ENCODE measurements at regions not wholly inside any gene's neighbourhood (a gene's known extent, or its start where the extent isn't known, plus 50 kb on each side); places are given as distances from the start of the nearest gene placed in this dataset.
"Not testable (repeated sequence)": the region's sequence is repeated elsewhere in the genome, so short reads cannot be mapped to it uniquely, and the experiment has no call there.

DNA sequence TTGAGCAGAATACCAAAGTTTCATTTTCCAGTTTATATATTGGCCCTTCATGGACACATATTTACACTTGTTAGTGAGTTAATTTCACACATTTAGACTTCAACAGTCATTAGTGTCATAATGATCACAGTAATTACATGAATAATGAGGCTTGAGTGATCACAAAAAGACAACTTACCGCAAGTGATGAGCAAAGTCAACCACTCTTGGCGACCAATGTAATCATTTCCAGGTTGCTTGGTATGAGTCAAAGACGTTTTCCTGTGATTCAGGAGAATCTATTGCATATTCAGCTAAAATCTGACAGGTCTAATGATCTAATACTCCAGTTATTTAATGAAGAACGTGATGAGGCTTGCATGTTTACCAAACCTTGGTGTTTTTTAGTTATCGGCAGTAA lies 407.9 kb upstream of the TENM3 start:
- H3K4me3 ChIP-seq (ENCODE audit: low read depth, low read length), result no peak overlapping the region
- no peaks in the 10 kb centered on the region for H3K27me3 ChIP-seq (ENCODE audit: control insufficient read depth, insufficient read depth, low read length)
- 0 out of 2 replicates have a peak, but pooled peaks cover 5% of the 10 kb centered on the region for H3K4me1 ChIP-seq (ENCODE audit: control insufficient read depth, insufficient read depth, low read length)
- H3K9me3 ChIP-seq (ENCODE audit: control insufficient read depth, insufficient read depth, low read length), result no peaks in the 10 kb centered on the region
- no peak overlapping the region for H3K9ac ChIP-seq (ENCODE audit: low read depth, low read length)
- no peak overlapping the region for H3K27ac ChIP-seq (ENCODE audit: low read depth, low read length)
- H3K36me3 ChIP-seq (ENCODE audit: control insufficient read depth, insufficient read depth, low read length), result no peaks in the 10 kb centered on the region

DNA sequence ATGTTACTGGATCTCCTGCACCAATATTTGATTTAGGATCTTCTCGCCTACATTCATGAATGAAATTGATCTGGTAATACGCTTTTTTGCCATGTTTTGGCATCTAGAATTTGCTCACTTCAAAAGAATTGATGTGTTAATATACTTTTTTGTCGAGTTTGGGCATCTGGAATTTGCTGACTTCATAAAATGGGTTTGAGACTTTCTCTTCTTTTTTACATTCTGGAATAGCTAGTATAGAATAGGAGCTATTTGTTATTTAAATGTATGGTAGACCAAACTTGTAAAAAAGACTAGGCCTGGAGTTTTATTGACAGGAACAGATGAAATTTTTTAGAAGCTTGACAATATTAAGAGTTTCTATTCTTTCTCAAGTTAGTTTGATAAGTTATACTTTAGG lies 404.9 kb upstream of the TENM3 start:
- Histone ChIP-seq H3K27ac (ENCODE audit: low read depth, low read length) (no peak overlapping the region), H3K27me3 (ENCODE audit: control insufficient read depth, insufficient read depth, low read length) (no peaks in the 10 kb centered on the region), H3K4me3 (ENCODE audit: low read depth, low read length) (no peak overlapping the region), H3K36me3 (ENCODE audit: control insufficient read depth, insufficient read depth, low read length) (no peaks in the 10 kb centered on the region), H3K9me3 (ENCODE audit: control insufficient read depth, insufficient read depth, low read length) (no peaks in the 10 kb centered on the region), H3K4me1 (ENCODE audit: control insufficient read depth, insufficient read depth, low read length) (0 out of 2 replicates have a peak, but pooled peaks cover 5% of the 10 kb centered on the region), H3K9ac (ENCODE audit: low read depth, low read length) (no peak overlapping the region)

DNA sequence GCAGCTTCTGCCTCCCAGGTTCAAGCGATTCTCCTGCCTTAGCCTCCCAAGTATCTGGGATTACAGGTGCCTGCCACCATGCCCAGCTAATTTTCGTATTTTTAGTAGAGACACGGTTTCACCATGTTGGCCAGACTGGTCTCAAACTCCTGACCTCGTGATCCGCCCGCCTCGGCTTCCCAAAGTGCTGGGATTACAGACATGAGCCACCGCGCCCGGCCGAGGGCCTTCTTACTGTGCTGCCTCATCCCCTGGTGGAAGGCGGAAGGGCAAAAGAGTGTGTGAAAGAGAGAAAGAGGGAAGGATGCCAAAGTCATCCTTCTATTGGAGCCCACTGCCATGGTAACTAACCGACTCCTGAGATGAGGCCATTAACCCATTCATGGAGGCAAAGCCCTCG lies 399.4 kb upstream of the TENM3 start:
- not testable (repeated sequence) for H3K27ac ChIP-seq (ENCODE audit: low read depth, low read length); H3K9me3 ChIP-seq (ENCODE audit: control insufficient read depth, insufficient read depth, low read length); H3K36me3 ChIP-seq (ENCODE audit: control insufficient read depth, insufficient read depth, low read length); H3K4me3 ChIP-seq (ENCODE audit: low read depth, low read length); H3K4me1 ChIP-seq (ENCODE audit: control insufficient read depth, insufficient read depth, low read length); H3K27me3 ChIP-seq (ENCODE audit: control insufficient read depth, insufficient read depth, low read length); H3K9ac ChIP-seq (ENCODE audit: low read depth, low read length)

DNA sequence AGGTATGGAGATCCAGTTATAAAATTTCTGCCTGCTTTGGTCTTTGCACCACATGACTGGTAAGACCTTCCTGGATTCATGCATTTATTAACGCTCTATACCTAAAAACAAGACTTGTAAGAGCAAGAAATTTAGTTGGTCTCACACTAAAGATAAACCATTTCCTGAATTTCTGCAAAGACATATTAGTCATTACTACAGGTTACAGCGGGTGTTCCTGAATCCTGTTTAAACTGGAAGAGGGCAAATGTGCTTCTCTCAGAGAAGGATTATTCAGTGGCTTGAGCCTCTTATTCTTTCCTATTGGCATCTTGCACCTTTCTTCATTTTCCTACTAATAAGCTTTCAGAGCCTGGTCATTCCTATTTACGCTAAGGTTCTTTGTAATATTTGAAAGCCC lies 397.6 kb upstream of the TENM3 start:
- Histone ChIP-seq H3K36me3 (ENCODE audit: control insufficient read depth, insufficient read depth, low read length) (no peaks in the 10 kb centered on the region), H3K27me3 (ENCODE audit: control insufficient read depth, insufficient read depth, low read length) (no peaks in the 10 kb centered on the region), H3K9me3 (ENCODE audit: control insufficient read depth, insufficient read depth, low read length) (no peaks in the 10 kb centered on the region), H3K4me3 (ENCODE audit: low read depth, low read length) (no peak overlapping the region), H3K4me1 (ENCODE audit: control insufficient read depth, insufficient read depth, low read length) (no peaks in the 10 kb centered on the region), H3K9ac (ENCODE audit: low read depth, low read length) (no peak overlapping the region), H3K27ac (ENCODE audit: low read depth, low read length) (no peak overlapping the region)

DNA sequence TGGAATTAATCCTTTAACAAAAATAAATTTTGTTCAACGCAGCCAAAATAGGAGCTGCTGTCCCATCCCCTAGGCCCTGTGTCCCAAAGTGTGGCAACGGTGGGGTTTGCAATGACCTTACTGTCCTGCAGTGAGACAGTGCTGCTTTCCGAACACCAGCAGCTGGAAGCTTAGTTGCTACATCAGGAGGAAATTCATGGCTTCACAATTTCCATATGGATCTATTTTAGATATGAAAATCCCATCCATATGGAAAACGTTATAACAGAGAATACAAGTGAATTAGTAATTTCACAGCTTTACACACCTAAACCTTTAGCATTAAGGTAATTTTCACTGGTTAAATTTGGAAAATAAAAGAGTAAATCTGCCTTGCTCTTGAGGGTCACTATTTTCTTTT lies 396.3 kb upstream of the TENM3 start:
- Histone ChIP-seq H3K9me3 (ENCODE audit: control insufficient read depth, insufficient read depth, low read length) (no peaks in the 10 kb centered on the region), H3K9ac (ENCODE audit: low read depth, low read length) (no peak overlapping the region), H3K4me1 (ENCODE audit: control insufficient read depth, insufficient read depth, low read length) (no peaks in the 10 kb centered on the region), H3K4me3 (ENCODE audit: low read depth, low read length) (no peak overlapping the region), H3K27me3 (ENCODE audit: control insufficient read depth, insufficient read depth, low read length) (no peaks in the 10 kb centered on the region), H3K36me3 (ENCODE audit: control insufficient read depth, insufficient read depth, low read length) (no peaks in the 10 kb centered on the region), H3K27ac (ENCODE audit: low read depth, low read length) (no peak overlapping the region)

DNA sequence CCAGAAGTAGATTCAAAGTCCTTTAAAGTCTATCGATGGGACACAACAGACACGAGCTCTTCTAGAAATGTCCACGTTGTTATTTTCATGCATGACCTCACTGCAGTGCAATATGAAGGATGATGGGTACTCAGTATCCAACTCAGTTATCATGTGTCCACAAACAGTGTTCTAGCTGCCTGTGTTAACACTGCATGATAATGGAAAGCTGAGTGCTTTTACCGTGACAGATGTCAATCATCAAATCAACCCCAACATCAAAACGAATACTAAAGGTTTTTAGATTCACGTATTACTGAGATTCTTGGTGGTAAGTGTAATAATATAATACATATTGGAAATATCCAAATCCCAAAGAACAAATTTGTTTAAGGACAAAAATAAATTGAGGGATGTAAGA lies 394.8 kb upstream of the TENM3 start:
- Histone ChIP-seq H3K4me1 (ENCODE audit: control insufficient read depth, insufficient read depth, low read length) (no peaks in the 10 kb centered on the region), H3K27ac (ENCODE audit: low read depth, low read length) (no peak overlapping the region), H3K9ac (ENCODE audit: low read depth, low read length) (no peak overlapping the region), H3K36me3 (ENCODE audit: control insufficient read depth, insufficient read depth, low read length) (no peaks in the 10 kb centered on the region), H3K9me3 (ENCODE audit: control insufficient read depth, insufficient read depth, low read length) (no peaks in the 10 kb centered on the region), H3K4me3 (ENCODE audit: low read depth, low read length) (no peak overlapping the region), H3K27me3 (ENCODE audit: control insufficient read depth, insufficient read depth, low read length) (no peaks in the 10 kb centered on the region)

DNA sequence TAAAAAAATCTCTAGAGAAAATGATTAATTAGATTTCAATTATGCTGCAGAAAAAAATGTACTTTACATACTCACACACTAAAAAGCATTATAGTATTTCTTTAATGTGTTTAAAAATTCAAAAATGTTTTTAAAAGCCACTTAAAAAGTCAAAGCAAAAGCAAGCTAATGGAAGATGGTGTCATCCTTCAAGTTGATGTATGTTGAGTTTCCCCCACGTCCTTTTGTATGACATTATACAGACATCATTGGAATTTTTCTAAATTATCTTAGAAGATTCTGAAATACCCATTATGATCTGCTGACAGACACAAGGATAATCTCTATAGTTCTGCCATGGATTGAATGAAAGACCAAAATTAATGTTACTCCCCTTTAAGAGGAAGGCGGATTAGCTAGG lies 393.7 kb upstream of the TENM3 start:
- H3K4me3 ChIP-seq (ENCODE audit: low read depth, low read length), result no peak overlapping the region
- no peak overlapping the region for H3K9ac ChIP-seq (ENCODE audit: low read depth, low read length)
- H3K4me1 ChIP-seq (ENCODE audit: control insufficient read depth, insufficient read depth, low read length), result no peaks in the 10 kb centered on the region
- no peaks in the 10 kb centered on the region for H3K27me3 ChIP-seq (ENCODE audit: control insufficient read depth, insufficient read depth, low read length)
- no peak overlapping the region for H3K27ac ChIP-seq (ENCODE audit: low read depth, low read length)
- no peaks in the 10 kb centered on the region for H3K9me3 ChIP-seq (ENCODE audit: control insufficient read depth, insufficient read depth, low read length)
- no peaks in the 10 kb centered on the region for H3K36me3 ChIP-seq (ENCODE audit: control insufficient read depth, insufficient read depth, low read length)

DNA sequence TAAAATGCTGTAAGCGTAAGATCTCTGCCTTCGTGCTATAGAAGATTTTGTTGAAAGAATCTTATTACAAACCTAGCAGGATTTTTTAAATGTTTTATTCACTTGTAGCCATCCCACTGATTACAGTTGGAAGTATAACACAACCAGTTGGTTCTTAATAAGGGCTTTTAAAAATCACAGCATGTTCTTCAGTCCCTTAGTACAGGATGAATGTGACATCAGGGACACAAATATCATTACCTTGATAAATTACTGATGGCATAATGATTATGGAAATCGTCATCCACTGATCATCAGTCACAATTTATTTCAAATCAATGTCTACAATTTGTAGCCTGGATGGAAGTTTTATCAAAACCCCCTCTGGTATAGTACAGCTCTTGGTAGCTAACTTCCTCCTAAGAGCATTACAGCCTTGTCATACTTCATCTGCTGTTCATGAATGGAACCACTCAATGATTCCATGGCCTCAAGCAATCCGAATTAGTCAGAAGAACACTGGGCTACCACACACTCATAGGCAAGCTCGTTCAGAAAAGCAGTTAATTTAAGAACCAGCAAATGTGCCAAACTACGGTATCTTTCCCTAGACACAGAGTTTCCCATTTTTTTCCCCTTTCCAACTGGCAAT lies 389.2 kb upstream of the TENM3 start:
- Histone ChIP-seq H3K4me3 (ENCODE audit: low read depth, low read length) (no peak overlapping the region), H3K27ac (ENCODE audit: low read depth, low read length) (no peak overlapping the region), H3K9ac (ENCODE audit: low read depth, low read length) (no peak overlapping the region), H3K36me3 (ENCODE audit: control insufficient read depth, insufficient read depth, low read length) (no peaks in the 10 kb centered on the region), H3K9me3 (ENCODE audit: control insufficient read depth, insufficient read depth, low read length) (no peaks in the 10 kb centered on the region), H3K27me3 (ENCODE audit: control insufficient read depth, insufficient read depth, low read length) (no peaks in the 10 kb centered on the region), H3K4me1 (ENCODE audit: control insufficient read depth, insufficient read depth, low read length) (no peaks in the 10 kb centered on the region)

DNA sequence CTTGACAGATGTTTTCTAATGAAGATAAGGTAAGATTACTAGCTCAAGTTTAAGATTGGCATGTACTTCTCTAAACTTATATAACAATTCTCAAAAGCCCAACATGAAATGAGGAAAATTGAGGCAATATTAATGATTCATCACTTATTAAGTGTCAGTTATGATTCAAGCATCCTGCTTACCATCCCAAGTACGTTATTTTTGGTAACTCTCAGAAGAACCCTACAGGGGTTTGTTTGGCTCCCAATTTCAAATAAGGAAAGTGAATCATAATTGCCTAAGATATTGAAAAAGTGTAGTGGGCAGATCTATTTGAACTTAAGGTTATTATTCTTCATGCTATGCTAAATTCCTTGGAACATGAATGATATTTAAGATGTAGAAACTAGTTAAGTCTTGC lies 387.9 kb upstream of the TENM3 start:
- no peaks in the 10 kb centered on the region for H3K36me3 ChIP-seq (ENCODE audit: control insufficient read depth, insufficient read depth, low read length)
- no peak overlapping the region for H3K9ac ChIP-seq (ENCODE audit: low read depth, low read length)

DNA sequence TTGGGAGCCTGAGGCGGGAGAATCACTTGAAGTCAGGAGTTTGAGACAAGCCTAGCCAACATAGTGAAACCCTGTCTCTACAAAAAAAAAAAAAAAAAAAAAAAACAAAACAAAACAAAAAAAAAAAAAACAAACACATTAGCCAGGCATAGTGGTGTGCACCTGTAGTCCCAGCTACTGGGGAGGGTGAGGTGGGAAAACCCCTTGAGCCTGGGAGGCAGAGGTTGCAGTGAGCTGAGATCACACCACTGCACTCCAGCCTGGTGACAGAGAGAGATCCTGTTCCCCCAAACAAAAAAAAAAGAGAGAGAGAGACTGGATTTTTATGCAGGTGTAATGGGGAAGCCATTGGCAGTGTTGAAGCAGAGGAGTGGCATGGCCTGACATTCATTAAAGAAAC lies 385.7 kb upstream of the TENM3 start:
- not testable (repeated sequence) for H3K4me1 ChIP-seq (ENCODE audit: control insufficient read depth, insufficient read depth, low read length); H3K9ac ChIP-seq (ENCODE audit: low read depth, low read length); H3K4me3 ChIP-seq (ENCODE audit: low read depth, low read length); H3K27me3 ChIP-seq (ENCODE audit: control insufficient read depth, insufficient read depth, low read length); H3K36me3 ChIP-seq (ENCODE audit: control insufficient read depth, insufficient read depth, low read length); H3K9me3 ChIP-seq (ENCODE audit: control insufficient read depth, insufficient read depth, low read length); H3K27ac ChIP-seq (ENCODE audit: low read depth, low read length)

More for the DNA sequence above, 387.9 kb upstream of the TENM3 start:
- Histone ChIP-seq H3K27ac (ENCODE audit: low read depth, low read length) (no peak overlapping the region), H3K27me3 (ENCODE audit: control insufficient read depth, insufficient read depth, low read length) (no peaks in the 10 kb centered on the region), H3K4me1 (ENCODE audit: control insufficient read depth, insufficient read depth, low read length) (no peaks in the 10 kb centered on the region), H3K4me3 (ENCODE audit: low read depth, low read length) (no peak overlapping the region), H3K9me3 (ENCODE audit: control insufficient read depth, insufficient read depth, low read length) (no peaks in the 10 kb centered on the region)

DNA sequence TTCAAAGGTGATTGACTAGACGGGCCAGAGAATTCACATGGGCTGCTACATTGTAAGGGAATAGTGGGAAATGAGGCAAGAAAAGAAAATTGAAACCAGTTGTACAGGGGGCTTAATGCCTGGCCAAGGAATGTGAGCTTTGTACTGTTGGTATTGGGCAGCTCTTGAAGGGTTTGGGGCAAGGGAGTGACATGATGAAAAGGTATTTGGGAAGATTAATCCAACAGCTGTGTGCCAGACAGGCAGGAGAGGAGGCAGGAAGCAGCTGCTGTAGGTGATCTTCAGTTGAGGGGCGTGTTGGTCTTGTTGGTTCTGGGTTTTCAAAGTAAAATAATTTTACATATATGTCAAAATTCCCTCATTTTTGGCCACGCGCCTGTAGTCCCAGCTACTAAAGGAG lies 384.5 kb upstream of the TENM3 start:
- H3K4me1 ChIP-seq (ENCODE audit: control insufficient read depth, insufficient read depth, low read length), result no peaks in the 10 kb centered on the region
- no peak overlapping the region for H3K9ac ChIP-seq (ENCODE audit: low read depth, low read length)
- H3K27ac ChIP-seq (ENCODE audit: low read depth, low read length), result no peak overlapping the region
- H3K27me3 ChIP-seq (ENCODE audit: control insufficient read depth, insufficient read depth, low read length), result no peaks in the 10 kb centered on the region
- H3K36me3 ChIP-seq (ENCODE audit: control insufficient read depth, insufficient read depth, low read length), result no peaks in the 10 kb centered on the region
- H3K4me3 ChIP-seq (ENCODE audit: low read depth, low read length), result no peak overlapping the region
- no peaks in the 10 kb centered on the region for H3K9me3 ChIP-seq (ENCODE audit: control insufficient read depth, insufficient read depth, low read length)

DNA sequence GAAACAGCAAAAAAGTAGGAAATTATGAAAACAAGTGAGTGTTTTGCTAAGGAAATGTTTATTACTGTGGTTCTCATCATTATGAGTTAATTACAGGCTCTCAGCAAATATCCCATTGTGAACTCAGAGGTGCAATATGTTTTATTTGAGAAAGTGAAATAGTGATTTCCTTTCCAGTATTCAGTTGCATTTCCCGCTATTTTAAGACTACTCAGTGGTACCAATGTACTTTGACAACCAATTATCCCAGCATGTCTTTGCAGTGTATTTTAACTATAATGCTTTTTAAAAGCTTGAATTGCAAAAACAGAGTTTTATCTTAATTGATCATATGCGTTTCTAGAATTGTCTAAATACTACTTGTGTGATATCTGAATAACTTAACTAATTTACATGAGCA lies 383.8 kb upstream of the TENM3 start:
- no peak overlapping the region for H3K4me3 ChIP-seq (ENCODE audit: low read depth, low read length)
- no peaks in the 10 kb centered on the region for H3K36me3 ChIP-seq (ENCODE audit: control insufficient read depth, insufficient read depth, low read length)
- H3K4me1 ChIP-seq (ENCODE audit: control insufficient read depth, insufficient read depth, low read length), result no peaks in the 10 kb centered on the region
- H3K9me3 ChIP-seq (ENCODE audit: control insufficient read depth, insufficient read depth, low read length), result no peaks in the 10 kb centered on the region
- no peaks in the 10 kb centered on the region for H3K27me3 ChIP-seq (ENCODE audit: control insufficient read depth, insufficient read depth, low read length)
- H3K27ac ChIP-seq (ENCODE audit: low read depth, low read length), result no peak overlapping the region
- H3K9ac ChIP-seq (ENCODE audit: low read depth, low read length), result no peak overlapping the region
